Naive B cell (primary cell): ENCODE measurements at regions not wholly inside any gene's neighbourhood (a gene's known extent, or its start where the extent isn't known, plus 50 kb on each side); places are given as distances from the start of the nearest gene placed in this dataset.
"Not testable (repeated sequence)": the region's sequence is repeated elsewhere in the genome, so short reads cannot be mapped to it uniquely, and the experiment has no call there.

Experiments used
- ATAC-seq, 2 donors: fragments of 150-1000 bp; cut with Tn5 transposase; 2 replicates each; pipeline ENCODE4 v1.10.0; 2021; ENCODE audit warnings: low read depth in 2 of 2, mild to moderate bottlenecking in 2 of 2, moderate library complexity in 2 of 2
- DNase-seq: peaks from one replicate; pipeline ENCODE4 v3.0.0; 2022
- H3K27ac Mint-ChIP-seq, 6 donors: one replicate each; pipeline ENCODE4 v1.8.0; 2020 to 2022; ENCODE audit warnings: mild to moderate bottlenecking in 6 of 6, mixed read lengths in 6 of 6, moderate library complexity in 5 of 6, inconsistent platforms in 2 of 6
- H3K27me3 Mint-ChIP-seq, 3 donors: one replicate each; pipeline ENCODE4 v1.8.0; 2021 to 2022; ENCODE audit warnings: mixed read lengths in 3 of 3, mild to moderate bottlenecking in 1 of 3
- H3K36me3 Mint-ChIP-seq, 2 donors: one replicate each; pipeline ENCODE4 v1.8.0; 2020 to 2022; ENCODE audit warnings: mixed read lengths in 2 of 2, inconsistent platforms in 1 of 2, mild to moderate bottlenecking in 1 of 2
- H3K4me1 Mint-ChIP-seq, 3 donors: one replicate each; pipeline ENCODE4 v1.8.0; 2020 to 2022; ENCODE audit warnings: mixed read lengths in 3 of 3, inconsistent platforms in 1 of 3, mild to moderate bottlenecking in 1 of 3, moderate library complexity in 1 of 3
- H3K4me3 Mint-ChIP-seq, 8 donors: one replicate each; pipeline ENCODE4 v1.8.0; 2020 to 2022; ENCODE audit warnings: mild to moderate bottlenecking in 8 of 8, mixed read lengths in 8 of 8, moderate library complexity in 8 of 8, inconsistent platforms in 2 of 8
- H3K9me3 Mint-ChIP-seq, 7 donors: one replicate each; pipeline ENCODE4 v1.8.0; 2020 to 2022; ENCODE audit warnings: mixed read lengths in 7 of 7, mild to moderate bottlenecking in 5 of 7, inconsistent platforms in 2 of 7, moderate library complexity in 1 of 7

GRCh38 chr13:90307136-90307535, 1040.4 kb upstream of the MIR17HG start:
- H3K27me3 Mint-ChIP-seq: no peaks in the 10 kb centered on the region
- ATAC-seq: no peak
- no peak overlapping the region for H3K4me3 Mint-ChIP-seq
- no peaks in the 10 kb centered on the region for H3K4me1 Mint-ChIP-seq
- DNase-seq: no peak
- peaks cover 0 to 12% (median 5%) of the 10 kb centered on the region in 7 donors for H3K9me3 Mint-ChIP-seq
- no peak overlapping the region for H3K27ac Mint-ChIP-seq
- H3K36me3 Mint-ChIP-seq: no peaks in the 10 kb centered on the region

DNA sequence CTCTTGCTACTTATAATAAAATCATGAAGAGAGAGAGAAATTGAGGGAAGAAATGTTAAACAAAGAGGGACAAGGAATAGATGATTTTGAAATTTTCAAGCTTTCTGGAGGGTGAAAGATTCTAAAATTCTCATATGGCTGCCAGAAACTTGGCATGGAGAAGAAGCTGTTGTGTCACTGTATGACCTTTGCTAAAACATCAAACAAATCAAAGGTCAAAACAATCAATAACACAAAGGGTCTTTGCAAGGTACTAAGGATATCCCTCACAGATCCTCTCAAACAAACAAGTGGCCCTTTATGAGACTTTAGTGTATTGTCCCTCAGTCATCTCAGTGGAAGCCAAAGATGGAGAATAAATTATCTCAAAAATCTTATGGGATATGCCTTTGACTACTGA, 1039.2 kb upstream of the MIR17HG start:
- no peaks in the 10 kb centered on the region for H3K27me3 Mint-ChIP-seq
- ATAC-seq: no peak

DNA sequence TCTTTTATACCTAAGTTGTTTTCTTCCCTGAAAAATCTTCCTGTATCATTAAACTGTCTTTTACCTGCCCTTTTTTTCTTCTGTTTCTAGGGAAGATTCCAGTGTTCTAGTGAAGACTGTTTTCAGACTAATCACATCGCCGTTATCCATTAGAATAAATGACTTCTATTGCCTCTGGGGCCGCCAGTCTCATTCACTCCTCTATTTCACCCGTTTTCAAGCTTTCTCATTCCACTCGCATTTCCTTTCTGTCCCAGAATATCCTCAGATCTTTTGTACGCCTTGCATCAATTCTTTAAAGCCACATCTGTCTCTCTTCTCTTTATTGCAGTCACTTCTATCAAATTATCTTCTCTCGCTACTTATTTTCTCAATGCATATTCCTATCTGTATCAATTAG, 1035.6 kb upstream of the MIR17HG start:
- Mint-ChIP-seq H3K36me3 (no peaks in the 10 kb centered on the region), H3K4me1 (no peaks in the 10 kb centered on the region), H3K27me3 (no peaks in the 10 kb centered on the region), H3K4me3 (no peak overlapping the region), H3K27ac (no peak overlapping the region), H3K9me3 (peaks cover 0 to 11% (median 6%) of the 10 kb centered on the region in 7 donors)
- no peak for ATAC-seq
- DNase-seq: no peak

More for the DNA sequence above, 1039.2 kb upstream of the MIR17HG start:
- H3K27ac Mint-ChIP-seq: no peak overlapping the region
- H3K4me1 Mint-ChIP-seq: no peaks in the 10 kb centered on the region
- H3K9me3 Mint-ChIP-seq: peaks cover 0 to 12% (median 5%) of the 10 kb centered on the region in 7 donors
- no peaks in the 10 kb centered on the region for H3K36me3 Mint-ChIP-seq
- DNase-seq: no peak
- H3K4me3 Mint-ChIP-seq: no peak overlapping the region

- Mint-ChIP-seq H3K27me3 (no peaks in the 10 kb centered on the region), H3K27ac (no peak overlapping the region), H3K4me1 (no peaks in the 10 kb centered on the region), H3K9me3 (peaks cover 0 to 11% (median 4%) of the 10 kb centered on the region in 7 donors), H3K36me3 (no peaks in the 10 kb centered on the region), H3K4me3 (no peak overlapping the region)
- no peak for DNase-seq
- no peak for ATAC-seq
Observed at GRCh38 chr13:90315061-90315460, 1032.4 kb upstream of the MIR17HG start.

DNA sequence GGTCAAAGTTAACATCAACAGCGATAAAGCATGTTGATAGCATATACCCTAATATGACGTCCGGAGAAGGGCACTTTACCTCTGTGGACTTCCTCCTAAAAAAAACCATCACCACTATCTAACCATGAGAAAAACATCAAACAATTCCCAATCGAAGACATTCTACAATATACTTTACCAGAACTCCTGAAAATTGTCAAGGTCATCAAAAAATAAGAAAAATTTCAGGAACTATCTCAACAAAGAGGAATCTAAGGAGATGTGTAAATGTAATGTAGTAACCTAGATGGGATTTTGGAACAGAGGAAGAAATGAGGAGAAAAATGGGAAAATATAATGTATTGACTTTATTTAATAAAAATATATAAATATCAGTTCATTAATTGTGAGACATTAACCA, 1026.8 kb upstream of the MIR17HG start:
- Mint-ChIP-seq H3K4me1 (no peaks in the 10 kb centered on the region), H3K27ac (no peak overlapping the region), H3K27me3 (no peaks in the 10 kb centered on the region), H3K4me3 (no peak overlapping the region), H3K9me3 (peaks cover 0 to 5% (median 0%) of the 10 kb centered on the region in 7 donors), H3K36me3 (no peaks in the 10 kb centered on the region)
- ATAC-seq (no peak), DNase-seq (no peak)

GRCh38 chr13:90321281-90321931, 1026.1 kb upstream of the MIR17HG start:
- H3K9me3 Mint-ChIP-seq: peaks cover 0 to 5% (median 0%) of the 10 kb centered on the region in 7 donors
- H3K36me3 Mint-ChIP-seq: no peaks in the 10 kb centered on the region
- no peak overlapping the region for H3K27ac Mint-ChIP-seq
- H3K4me1 Mint-ChIP-seq: no peaks in the 10 kb centered on the region
- H3K4me3 Mint-ChIP-seq: no peak overlapping the region
- no peaks in the 10 kb centered on the region for H3K27me3 Mint-ChIP-seq
- no peak for DNase-seq
- no peak for ATAC-seq

- Mint-ChIP-seq H3K27me3 (no peaks in the 10 kb centered on the region), H3K9me3 (no peaks in the 10 kb centered on the region), H3K27ac (no peak overlapping the region), H3K36me3 (no peaks in the 10 kb centered on the region), H3K4me3 (no peak overlapping the region), H3K4me1 (no peaks in the 10 kb centered on the region)
- ATAC-seq (no peak), DNase-seq (no peak)
Observed at GRCh38 chr13:90329641-90330040, 1017.8 kb upstream of the MIR17HG start.

DNA sequence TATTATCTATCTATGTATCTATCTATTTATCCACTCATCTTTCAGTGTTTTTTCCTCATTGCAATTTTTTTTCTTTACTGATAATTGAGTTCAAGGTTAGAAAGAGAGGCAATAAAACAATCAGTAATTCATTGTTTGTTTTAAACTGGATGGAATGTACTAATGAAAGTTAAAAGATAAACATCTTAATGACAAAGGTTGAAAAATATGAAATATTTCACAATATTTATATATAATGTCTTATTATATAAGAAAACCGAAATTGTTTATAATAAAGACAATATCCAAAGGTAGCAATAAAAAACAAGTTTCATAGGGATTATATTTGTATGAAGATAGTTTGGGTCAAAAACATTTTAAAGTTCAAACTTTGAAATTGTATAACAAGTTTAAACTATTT, 1015.5 kb upstream of the MIR17HG start:
- no peaks in the 10 kb centered on the region for H3K27me3 Mint-ChIP-seq
- H3K36me3 Mint-ChIP-seq: no peaks in the 10 kb centered on the region
- H3K9me3 Mint-ChIP-seq: no peaks in the 10 kb centered on the region
- H3K27ac Mint-ChIP-seq: no peak overlapping the region
- H3K4me3 Mint-ChIP-seq: no peak overlapping the region
- no peaks in the 10 kb centered on the region for H3K4me1 Mint-ChIP-seq
- DNase-seq (no peak), ATAC-seq (no peak)

DNA sequence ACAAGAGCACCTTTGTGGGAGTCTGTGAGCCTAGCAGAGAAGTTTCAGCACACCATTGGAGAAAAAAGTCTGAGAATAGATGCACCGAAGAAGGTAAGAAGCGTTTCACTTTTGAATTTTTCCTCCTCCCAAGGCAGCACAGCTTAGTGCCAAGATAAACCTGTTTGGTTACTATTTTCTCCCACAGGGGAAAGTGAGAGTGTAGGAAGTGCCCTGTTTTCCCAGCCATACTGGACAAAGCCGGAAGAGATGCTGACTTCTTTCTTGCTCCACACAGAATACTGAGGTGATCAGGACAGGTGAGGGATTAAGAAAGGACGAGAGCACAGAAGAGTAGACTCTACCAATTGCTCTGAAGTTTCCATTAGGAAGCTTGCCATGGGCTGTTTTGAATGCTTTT, 1011.0 kb upstream of the MIR17HG start:
- DNase-seq (no peak), ATAC-seq (no peak)
- no peaks in the 10 kb centered on the region for H3K36me3 Mint-ChIP-seq
- peaks cover 0 to 20% (median 4%) of the 10 kb centered on the region in 7 donors for H3K9me3 Mint-ChIP-seq
- H3K4me3 Mint-ChIP-seq: no peak overlapping the region
- no peaks in the 10 kb centered on the region for H3K4me1 Mint-ChIP-seq
- H3K27ac Mint-ChIP-seq: no peak overlapping the region
- H3K27me3 Mint-ChIP-seq: no peaks in the 10 kb centered on the region

DNA sequence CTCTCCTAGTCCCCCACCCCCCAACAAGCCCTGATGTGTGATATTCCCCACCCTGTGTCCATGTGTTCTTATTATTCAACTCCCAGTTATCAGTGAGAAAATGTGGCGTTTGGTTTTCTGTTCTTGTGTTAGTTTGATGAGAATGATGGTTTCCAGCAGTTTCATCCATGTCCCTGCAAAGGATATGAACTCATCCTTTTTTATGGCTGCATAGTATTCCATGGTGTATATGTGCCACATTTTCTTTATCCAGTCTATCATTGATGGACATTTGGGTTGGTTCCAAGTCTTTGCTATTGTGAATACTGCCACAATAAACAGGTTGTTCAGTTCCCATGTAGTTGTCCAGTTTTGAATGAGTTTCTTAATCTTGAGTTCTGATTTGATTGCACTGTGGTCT, 1006.1 kb upstream of the MIR17HG start:
- not testable (repeated sequence) for H3K27ac Mint-ChIP-seq, ATAC-seq, H3K27me3 Mint-ChIP-seq

DNA sequence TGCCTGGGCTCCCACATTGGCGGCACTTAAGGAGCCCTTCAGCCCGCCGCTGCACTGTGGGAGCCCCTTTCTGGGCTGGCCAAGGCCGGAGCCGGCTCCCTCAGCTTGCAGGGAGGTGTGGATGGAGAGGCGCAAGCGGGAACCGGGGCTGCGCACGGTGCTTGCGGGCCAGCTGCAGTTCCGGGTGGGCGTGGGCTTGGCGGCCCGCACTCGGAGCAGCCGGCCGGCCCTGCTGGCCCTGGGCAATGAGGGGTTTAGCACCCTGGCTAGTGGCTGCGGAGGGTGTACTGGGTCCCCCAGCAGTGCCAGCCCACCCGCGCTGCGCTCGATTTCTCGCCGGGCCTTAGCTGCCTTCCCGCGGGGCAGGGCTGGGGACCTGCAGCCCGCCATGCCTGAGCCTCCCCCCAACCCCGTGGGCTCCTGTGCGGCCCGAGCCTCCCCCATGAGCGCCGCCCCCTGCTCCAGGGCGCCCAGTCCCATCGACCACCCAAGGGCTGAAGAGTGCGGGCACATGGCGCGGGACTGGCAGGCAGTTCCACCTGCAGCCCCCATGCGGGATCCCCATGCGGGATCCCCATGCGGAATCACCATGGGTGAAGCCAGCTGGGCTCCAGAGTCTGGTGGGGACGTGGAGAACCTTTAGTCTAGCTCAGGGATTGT, 998.9 kb upstream of the MIR17HG start:
- H3K27ac Mint-ChIP-seq, H3K27me3 Mint-ChIP-seq, DNase-seq, ATAC-seq, H3K4me3 Mint-ChIP-seq, H3K4me1 Mint-ChIP-seq, H3K36me3 Mint-ChIP-seq: not testable (repeated sequence)
- H3K9me3 Mint-ChIP-seq: peaks cover 0 to 12% (median 3%) of the 10 kb centered on the region in 7 donors

More for the DNA sequence above, 1006.1 kb upstream of the MIR17HG start:
- not testable (repeated sequence) for DNase-seq, H3K4me3 Mint-ChIP-seq, H3K36me3 Mint-ChIP-seq, H3K4me1 Mint-ChIP-seq
- peaks cover 0 to 22% (median 8%) of the 10 kb centered on the region in 7 donors for H3K9me3 Mint-ChIP-seq

DNA sequence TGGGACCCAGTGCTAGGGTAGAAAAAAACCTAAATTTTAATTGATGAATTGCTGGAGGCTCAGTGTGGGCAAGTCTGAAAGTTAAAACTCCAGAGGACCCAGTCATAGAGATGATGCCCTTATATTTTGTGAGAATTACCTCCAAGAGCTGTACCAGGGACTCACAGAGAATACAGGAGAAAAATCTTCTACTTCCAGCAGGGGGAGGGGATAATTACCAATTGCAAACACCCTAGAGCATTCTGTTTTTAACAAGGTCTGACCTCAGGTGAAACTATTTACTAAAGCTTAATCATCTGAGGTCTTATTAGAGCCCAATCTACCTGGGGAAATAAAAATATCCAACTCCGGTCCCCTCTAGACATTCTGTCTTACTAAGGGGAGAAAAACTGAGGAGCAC, 994.7 kb upstream of the MIR17HG start:
- H3K4me3 Mint-ChIP-seq: no peak overlapping the region
- H3K27ac Mint-ChIP-seq: no peak overlapping the region
- no peaks in the 10 kb centered on the region for H3K4me1 Mint-ChIP-seq
- H3K27me3 Mint-ChIP-seq: no peaks in the 10 kb centered on the region
- peaks cover 0 to 12% (median 5%) of the 10 kb centered on the region in 7 donors for H3K9me3 Mint-ChIP-seq
- no peaks in the 10 kb centered on the region for H3K36me3 Mint-ChIP-seq
- ATAC-seq (no peak), DNase-seq (no peak)

DNA sequence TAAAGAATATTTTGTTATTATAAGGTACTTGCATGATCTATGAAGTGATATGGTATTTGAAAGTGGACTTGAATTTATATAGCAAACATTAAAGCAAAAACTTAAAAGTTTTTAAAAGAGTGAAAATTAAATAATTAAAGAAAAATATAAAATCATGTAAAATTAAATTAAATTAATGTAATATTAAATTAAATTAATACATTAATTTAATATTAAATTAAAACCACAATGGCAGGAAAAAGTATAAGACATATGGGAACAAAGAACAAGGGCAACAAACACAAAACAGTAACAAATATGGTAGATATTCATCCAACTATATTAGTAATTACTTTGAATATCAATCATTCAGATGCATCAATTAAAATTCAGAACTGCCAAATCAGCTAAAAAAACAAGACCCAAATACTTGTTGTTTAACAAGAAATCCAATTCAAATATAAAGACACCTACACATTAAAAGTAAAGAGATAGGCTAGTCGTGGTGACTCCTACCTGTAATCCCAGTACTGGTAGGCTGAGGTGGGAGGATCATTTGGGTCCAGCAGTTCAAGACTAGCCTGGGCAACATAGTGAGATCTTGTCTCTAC, 992.2 kb upstream of the MIR17HG start:
- no peak for ATAC-seq
- no peaks in the 10 kb centered on the region for H3K36me3 Mint-ChIP-seq
- H3K9me3 Mint-ChIP-seq: peaks cover 0 to 10% (median 4%) of the 10 kb centered on the region in 7 donors
- no peaks in the 10 kb centered on the region for H3K27me3 Mint-ChIP-seq
- DNase-seq: no peak
- no peak overlapping the region for H3K27ac Mint-ChIP-seq
- H3K4me3 Mint-ChIP-seq: no peak overlapping the region
- no peaks in the 10 kb centered on the region for H3K4me1 Mint-ChIP-seq

DNA sequence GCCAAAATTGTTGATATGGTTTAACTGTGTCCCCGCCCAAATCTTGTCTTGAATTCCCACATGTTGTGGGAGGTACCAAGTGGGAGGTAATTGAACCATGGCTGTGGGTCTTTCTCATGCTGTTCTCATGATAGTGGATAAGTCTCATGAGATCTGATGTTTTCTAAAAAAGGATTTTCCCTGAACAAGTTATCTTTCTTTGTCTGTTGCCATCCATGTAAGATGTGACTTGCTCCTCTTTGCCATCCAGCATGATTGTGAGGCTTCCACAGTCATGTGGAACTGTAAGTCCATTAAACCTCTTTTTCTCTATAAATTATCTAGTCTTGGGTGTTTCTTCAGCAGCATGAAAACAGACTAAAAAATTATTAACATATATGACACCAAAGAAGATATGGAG, 986.7 kb upstream of the MIR17HG start:
- no peaks in the 10 kb centered on the region for H3K4me1 Mint-ChIP-seq
- H3K36me3 Mint-ChIP-seq: no peaks in the 10 kb centered on the region
- ATAC-seq: no peak
- DNase-seq: no peak
- H3K9me3 Mint-ChIP-seq: peaks cover 0 to 9% (median 5%) of the 10 kb centered on the region in 7 donors
- no peaks in the 10 kb centered on the region for H3K27me3 Mint-ChIP-seq
- no peak overlapping the region for H3K27ac Mint-ChIP-seq
- H3K4me3 Mint-ChIP-seq: no peak overlapping the region
